H1 (cell line): ENCODE measurements at regions not wholly inside any gene's neighbourhood (a gene's known extent, or its start where the extent isn't known, plus 50 kb on each side); places are given as distances from the start of the nearest gene placed in this dataset.

Experiments used
- CHD2 ChIP-seq: IDR thresholded peaks from 2 replicates; pipeline ENCODE4 v1.6.1; 2012; ENCODE audit warnings: low read length, improper control_type of control experiment
- FOSL1 ChIP-seq: IDR thresholded peaks from 2 replicates; pipeline ENCODE4 v1.6.1; 2011; ENCODE audit warnings: mild to moderate bottlenecking, low read depth, low read length, moderate library complexity; ENCODE audit not compliant: insufficient read depth
- KDM4A ChIP-seq: IDR thresholded peaks from one replicate; pipeline ENCODE4 v1.7.1; 2012; ENCODE audit warnings: low read depth, mild to moderate bottlenecking, moderate library complexity, low read length, inconsistent platforms; ENCODE audit not compliant: severe bottlenecking
- PHF8 ChIP-seq: fragments of 200-600 bp; sonication (generic); conservative IDR thresholded peaks from 2 replicates; pipeline ENCODE4 v1.7.1; 2012; ENCODE audit warnings: low read depth, mild to moderate bottlenecking, inconsistent platforms, low read length, moderate library complexity
- SIN3A ChIP-seq, 2 experiments: IDR thresholded peaks in 1 of 2; conservative IDR thresholded peaks in 1 of 2; 2 replicates each; pipeline ENCODE4 v1.6.1; 2011 to 2012; ENCODE audit warnings: low read length in 2 of 2, improper control_type of control experiment in 1 of 2, low read depth in 1 of 2, mild to moderate bottlenecking in 1 of 2
- TF ChIP-seq, protein P1 (sequence below): IDR thresholded peaks from 2 replicates; pipeline ENCODE4 v1.6.1; 2012; ENCODE audit warnings: inconsistent platforms

DNA sequence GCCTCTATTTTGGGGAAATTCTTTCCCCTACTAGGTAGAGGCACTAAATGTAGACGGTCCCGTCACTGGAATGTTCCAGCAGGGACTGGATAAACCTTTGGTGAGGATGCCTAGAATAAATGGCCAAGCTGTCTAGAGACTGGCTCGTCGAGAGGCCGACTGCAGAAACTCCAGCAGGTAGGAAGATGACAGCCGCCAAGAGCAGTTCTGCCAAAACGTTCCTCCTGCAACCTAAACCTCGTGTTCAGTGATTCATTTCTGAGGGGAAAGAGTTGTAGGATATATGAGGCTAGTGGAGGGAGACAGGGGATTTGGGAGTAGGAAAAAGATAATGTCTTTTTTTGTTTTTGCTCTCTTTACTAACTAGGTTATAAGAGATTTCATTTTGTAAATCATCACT lies 184.7 kb upstream of the GDF10 start (continued):
- TF ChIP-seq KDM4A, result no peak
- no peak for TF ChIP-seq CHD2
- TF ChIP-seq, protein P1, sequence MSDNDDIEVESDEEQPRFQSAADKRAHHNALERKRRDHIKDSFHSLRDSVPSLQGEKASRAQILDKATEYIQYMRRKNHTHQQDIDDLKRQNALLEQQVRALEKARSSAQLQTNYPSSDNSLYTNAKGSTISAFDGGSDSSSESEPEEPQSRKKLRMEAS, result no peak
- no peak for TF ChIP-seq FOSL1
- no peak for TF ChIP-seq SIN3A (conservative IDR thresholded peaks at IDR 0.05 in 1 of 2, IDR thresholded peaks at IDR 0.05 in 1 of 2; ENCODE audit: low read depth in 1 of 2, low read length in 2 of 2)
- no peak for TF ChIP-seq PHF8
